HEK293 (cell line): ENCODE measurements at regions not wholly inside any gene's neighbourhood (a gene's known extent, or its start where the extent isn't known, plus 50 kb on each side); places are given as distances from the start of the nearest gene placed in this dataset.
"Not testable (repeated sequence)": the region's sequence is repeated elsewhere in the genome, so short reads cannot be mapped to it uniquely, and the experiment has no call there.

Source experiments
- CTCF ChIA-PET: fragments of 350-600 bp; formaldehyde crosslinking; extraction: SDS; loops from one replicate; lab custom pipeline; 2021; ENCODE audit warnings: antibody characterized with exemption; lab: Yijun Ruan, JAX
- POLR2A ChIA-PET: fragments of 300-600 bp; formaldehyde crosslinking; extraction: SDS; loops from one replicate; lab custom pipeline; 2020; ENCODE audit warnings: antibody characterized with exemption, inconsistent platforms; lab: Yijun Ruan, JAX
- H3K27ac ChIP-seq: fragments of 200-500 bp; sonication (Bioruptor generic); 2 replicates; pipeline ENCODE4 v1.5.1; 2014; ENCODE audit warnings: low read depth, low read length, control low read depth, inconsistent platforms; ENCODE audit errors: extremely low read depth
- H3K36me3 ChIP-seq, 2 experiments: fragments of 200-500 bp in 1 of 2; sonication (Bioruptor generic) in 1 of 2; 1 replicate in 1 of 2; 2 replicates in 1 of 2; pipeline ENCODE4 v1.5.1; 2014 to 2017; ENCODE audit warnings: inconsistent platforms in 2 of 2, low read length in 2 of 2; ENCODE audit not compliant: control insufficient read depth in 2 of 2, insufficient read depth in 1 of 2
- H3K4me1 ChIP-seq: fragments of 200-500 bp; sonication (Bioruptor generic); 2 replicates; pipeline ENCODE4 v1.5.1; 2014; ENCODE audit warnings: mild to moderate bottlenecking, low read length, inconsistent platforms; ENCODE audit not compliant: control insufficient read depth, insufficient read depth
- H3K4me3 ChIP-seq: 2 replicates; pipeline ENCODE4 v1.5.1; 2011; ENCODE audit warnings: low read depth, mild to moderate bottlenecking, control low read depth, low read length, moderate library complexity
- H3K9me3 ChIP-seq: fragments of 200-500 bp; sonication (Bioruptor generic); 2 replicates; pipeline ENCODE4 v1.5.1; 2014; ENCODE audit warnings: low read depth, low read length, inconsistent platforms; ENCODE audit not compliant: control insufficient read depth, insufficient read depth
- HIC1 ChIP-seq: fragments of 450-650 bp; formaldehyde crosslinking; IDR thresholded peaks from 2 replicates; pipeline ENCODE4 v1.5.1; 2016; ENCODE audit warnings: missing biosample characterization, missing genetic modification characterization
- PRDM1 ChIP-seq: fragments of 450-650 bp; formaldehyde crosslinking; IDR thresholded peaks from 2 replicates; pipeline ENCODE4; 2016; ENCODE audit warnings: missing biosample characterization, missing genetic modification characterization
- PRDM2 ChIP-seq: fragments of 450-650 bp; formaldehyde crosslinking; IDR thresholded peaks from 2 replicates; pipeline ENCODE4 v1.5.1; 2016; ENCODE audit warnings: missing biosample characterization, missing genetic modification characterization, borderline replicate concordance
- ZBTB21 ChIP-seq: fragments of 450-650 bp; formaldehyde crosslinking; IDR thresholded peaks from 2 replicates; pipeline ENCODE4 v1.5.1; 2017; ENCODE audit warnings: missing biosample characterization, missing genetic modification characterization
- ZFP37 ChIP-seq: fragments of 450-650 bp; formaldehyde crosslinking; IDR thresholded peaks from 2 replicates; pipeline ENCODE4 v1.5.1; 2016; ENCODE audit warnings: missing biosample characterization, missing genetic modification characterization
- ZNF16 ChIP-seq: fragments of 450-650 bp; formaldehyde crosslinking; IDR thresholded peaks from 2 replicates; pipeline ENCODE4 v1.5.1; 2016; ENCODE audit warnings: low read depth, missing biosample characterization, missing genetic modification characterization
- ZNF335 ChIP-seq: fragments of 450-650 bp; formaldehyde crosslinking; conservative IDR thresholded peaks from 2 replicates; pipeline ENCODE4 v1.5.1; 2016; ENCODE audit warnings: missing biosample characterization, missing genetic modification characterization
- ZNF544 ChIP-seq: fragments of 450-650 bp; formaldehyde crosslinking; IDR thresholded peaks from 2 replicates; pipeline ENCODE4 v1.5.0; 2017; ENCODE audit warnings: missing biosample characterization, missing genetic modification characterization
- ZNF660 ChIP-seq: fragments of 450-650 bp; IDR thresholded peaks from 2 replicates; pipeline ENCODE4 v1.5.1; 2018; ENCODE audit warnings: missing biosample characterization, mild to moderate bottlenecking, missing genetic modification characterization
- ZNF692 ChIP-seq: fragments of 450-650 bp; formaldehyde crosslinking; IDR thresholded peaks from 2 replicates; pipeline ENCODE4 v1.5.1; 2016; ENCODE audit warnings: missing biosample characterization, missing genetic modification characterization
- ZSCAN18 ChIP-seq: fragments of 450-650 bp; formaldehyde crosslinking; IDR thresholded peaks from 2 replicates; pipeline ENCODE4 v1.5.1; 2016; ENCODE audit warnings: missing biosample characterization, missing genetic modification characterization
- TF ChIP-seq, protein P1 (sequence below): fragments of 450-650 bp; formaldehyde crosslinking; IDR thresholded peaks from 2 replicates; pipeline ENCODE4 v1.5.1; 2016; ENCODE audit warnings: missing biosample characterization, missing genetic modification characterization

DNA sequence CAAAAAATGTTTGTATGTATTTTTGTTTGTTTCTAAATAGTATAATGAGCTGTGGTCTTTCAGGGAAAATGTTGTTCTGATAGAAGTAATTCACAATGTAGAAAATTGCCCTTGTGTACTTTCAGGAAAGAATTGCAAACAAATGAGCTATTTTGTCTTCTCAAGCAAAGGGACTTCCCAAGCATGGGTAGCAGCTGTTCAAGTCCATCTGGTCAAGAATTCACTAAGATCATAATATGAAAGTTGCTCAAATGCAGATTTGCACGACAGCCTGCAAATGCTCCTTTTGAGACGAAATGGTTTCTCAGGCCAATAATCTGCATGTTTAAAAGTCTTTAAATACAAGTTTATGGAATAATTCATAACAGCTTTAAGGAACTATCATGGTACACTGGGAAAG, 51.9 kb upstream of the HNMT start (continued):
- TF ChIP-seq ZNF544 (tag by site-specific recombination): no peak
- TF ChIP-seq ZSCAN18: no peak

GRCh38 chr2:137913169-137913568, 51.1 kb upstream of the HNMT start:
- H3K4me3 ChIP-seq: no peak overlapping the region
- ChIA-PET CTCF (interaction anchor here (0.7 to 6.8 kb wide), 5 partner anchors 14 to 915 kb away, joined by 3 to 110 read pairs (median 3); no protein-coding TSS in a partner anchor), POLR2A (no interaction called here)
- TF ChIP-seq, protein P1, sequence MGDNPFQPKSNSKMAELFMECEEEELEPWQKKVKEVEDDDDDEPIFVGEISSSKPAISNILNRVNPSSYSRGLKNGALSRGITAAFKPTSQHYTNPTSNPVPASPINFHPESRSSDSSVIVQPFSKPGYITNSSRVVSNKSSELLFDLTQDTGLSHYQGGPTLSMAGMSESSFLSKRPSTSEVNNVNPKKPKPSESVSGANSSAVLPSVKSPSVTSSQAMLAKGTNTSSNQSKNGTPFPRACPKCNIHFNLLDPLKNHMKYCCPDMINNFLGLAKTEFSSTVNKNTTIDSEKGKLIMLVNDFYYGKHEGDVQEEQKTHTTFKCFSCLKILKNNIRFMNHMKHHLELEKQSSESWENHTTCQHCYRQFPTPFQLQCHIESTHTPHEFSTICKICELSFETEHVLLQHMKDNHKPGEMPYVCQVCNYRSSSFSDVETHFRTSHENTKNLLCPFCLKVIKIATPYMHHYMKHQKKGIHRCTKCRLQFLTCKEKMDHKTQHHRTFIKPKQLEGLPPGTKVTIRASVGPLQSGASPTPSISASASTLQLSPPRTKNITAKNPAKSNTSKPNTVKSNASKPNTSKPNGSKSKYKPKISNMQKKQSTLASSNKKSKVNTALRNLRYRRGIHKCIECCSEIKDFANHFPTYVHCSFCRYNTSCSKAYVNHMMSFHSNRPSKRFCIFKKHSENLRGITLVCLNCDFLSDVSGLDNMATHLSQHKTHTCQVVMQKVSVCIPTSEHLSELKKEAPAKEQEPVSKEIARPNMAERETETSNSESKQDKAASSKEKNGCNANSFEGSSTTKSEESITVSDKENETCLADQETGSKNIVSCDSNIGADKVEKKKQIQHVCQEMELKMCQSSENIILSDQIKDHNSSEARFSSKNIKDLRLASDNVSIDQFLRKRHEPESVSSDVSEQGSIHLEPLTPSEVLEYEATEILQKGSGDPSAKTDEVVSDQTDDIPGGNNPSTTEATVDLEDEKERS (tag by site-specific recombination): no peak
- TF ChIP-seq PRDM1 (tag by site-specific recombination) (no peak), ZFP37 (tag by site-specific recombination) (no peak), ZBTB21 (no peak), ZNF16 (tag by site-specific recombination) (no peak), ZNF692 (tag by site-specific recombination) (no peak), ZNF335 (tag by site-specific recombination) (no peak), PRDM2 (tag by site-specific recombination) (no peak), ZNF660 (no peak), HIC1 (no peak)
- TF ChIP-seq, all 188 proteins: peak for 0
- H3K9me3 ChIP-seq: no peaks in the 10 kb centered on the region
- H3K36me3 ChIP-seq: no peaks in the 10 kb centered on the region
- H3K4me1 ChIP-seq: no peaks in the 10 kb centered on the region
- no peak overlapping the region for H3K27ac ChIP-seq

GRCh38 chr2:137913648-137914047, 50.6 kb upstream of the HNMT start:
- POLR2A ChIA-PET, H3K9me3 ChIP-seq, H3K4me3 ChIP-seq, H3K27ac ChIP-seq, H3K4me1 ChIP-seq, H3K36me3 ChIP-seq: not testable (repeated sequence)
- CTCF ChIA-PET: interaction anchor here (0.5 to 6.8 kb wide), 4 partner anchors 36 to 914 kb away, joined by 3 to 110 read pairs (median 3); no protein-coding TSS in a partner anchor
